Activated CD4-positive, alpha-beta T cell treated with anti-CD3 and anti-CD28 coated beads, Interleukin-2, amount 10 ng/mL, durations not matched to agents 7 days and 5 days (primary cell): ENCODE measurements at regions not wholly inside any gene's neighbourhood (a gene's known extent, or its start where the extent isn't known, plus 50 kb on each side); places are given as distances from the start of the nearest gene placed in this dataset.

Source experiments
- CTCF ChIA-PET: fragments of 350-600 bp; sonication (Branson Sonifier 250); formaldehyde crosslinking; loops from one replicate; lab custom pipeline; 2021; ENCODE audit warnings: antibody characterized with exemption; lab: Charles Lee
- POLR2A ChIA-PET: fragments of 350-600 bp; sonication (Branson Sonifier 250); formaldehyde crosslinking; loops from one replicate; lab custom pipeline; 2021; ENCODE audit warnings: antibody characterized with exemption; lab: Charles Lee
- DNase-seq: peaks from one replicate; pipeline ENCODE4 v3.0.0-alpha.2; 2020
- H3K27ac Mint-ChIP-seq: one replicate; pipeline ENCODE4 v1.8.0; 2021; ENCODE audit warnings: mild to moderate bottlenecking, moderate library complexity, mixed read lengths
- H3K27me3 Mint-ChIP-seq: one replicate; pipeline ENCODE4 v1.8.0; 2021; ENCODE audit warnings: mixed read lengths
- H3K36me3 Mint-ChIP-seq: one replicate; pipeline ENCODE4 v1.8.0; 2021; ENCODE audit warnings: low read depth, mixed read lengths
- H3K4me1 Mint-ChIP-seq: one replicate; pipeline ENCODE4 v1.8.0; 2021; ENCODE audit warnings: mixed read lengths
- H3K4me3 Mint-ChIP-seq: one replicate; pipeline ENCODE4 v1.8.0; 2021; ENCODE audit warnings: mild to moderate bottlenecking, moderate library complexity, mixed read lengths
- H3K9me3 Mint-ChIP-seq: one replicate; pipeline ENCODE4 v1.8.0; 2021; ENCODE audit warnings: mixed read lengths

- H3K27ac Mint-ChIP-seq = no peak overlapping the region
- H3K4me1 Mint-ChIP-seq = no peaks in the 10 kb centered on the region
- peaks cover 8% of the 10 kb centered on the region for H3K9me3 Mint-ChIP-seq
- H3K27me3 Mint-ChIP-seq = no peaks in the 10 kb centered on the region
- DNase-seq = no peak
- H3K36me3 Mint-ChIP-seq = no peaks in the 10 kb centered on the region
- ChIA-PET POLR2A (no interaction called here), CTCF (no interaction called here)
- no peak overlapping the region for H3K4me3 Mint-ChIP-seq
These were observed 310.0 kb upstream of the PCDH10 start for GRCh38 chr4:132839070-132839469.

DNA sequence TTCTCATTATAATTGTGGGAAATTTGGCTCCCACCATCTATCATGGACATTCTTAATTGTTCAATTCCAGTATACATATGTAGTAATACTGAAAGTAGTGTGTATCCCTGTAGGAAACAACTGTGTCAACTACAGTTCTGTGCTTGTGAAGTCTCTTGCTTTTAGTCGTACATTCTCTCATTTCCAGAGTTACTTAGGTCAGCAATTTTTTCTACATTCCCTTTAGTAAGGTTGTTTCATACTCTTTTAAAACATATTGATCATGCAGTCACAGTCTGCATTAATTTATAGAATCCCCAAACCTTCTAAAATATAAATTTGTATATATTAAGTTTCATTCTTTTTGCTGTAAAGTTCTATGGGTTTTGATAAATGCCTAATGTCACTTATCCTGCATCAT, 289.2 kb upstream of the PCDH10 start:
- Mint-ChIP-seq H3K4me3 (no peak overlapping the region), H3K9me3 (no peaks in the 10 kb centered on the region), H3K27ac (no peak overlapping the region), H3K36me3 (no peaks in the 10 kb centered on the region), H3K4me1 (no peaks in the 10 kb centered on the region), H3K27me3 (no peaks in the 10 kb centered on the region)
- no peak for DNase-seq
- ChIA-PET POLR2A (no interaction called here), CTCF (no interaction called here)

DNA sequence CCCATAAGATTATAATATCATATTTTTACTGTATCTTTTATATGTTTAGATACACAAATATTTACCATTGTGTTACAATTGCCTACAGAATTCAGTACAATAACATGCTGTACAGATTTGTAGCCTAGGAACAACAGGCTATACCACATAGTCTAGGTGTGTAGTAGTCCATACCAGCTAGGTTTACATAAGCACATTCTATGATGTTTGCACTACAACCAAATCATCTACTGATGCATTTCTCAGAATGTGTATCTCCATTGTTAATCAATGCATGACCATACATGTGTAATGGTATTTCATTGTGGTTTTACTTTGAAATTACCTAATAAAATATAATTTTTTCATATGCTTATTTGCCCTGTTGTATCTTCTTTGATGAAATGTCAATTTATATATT, 288.1 kb upstream of the PCDH10 start:
- ChIA-PET CTCF (no interaction called here), POLR2A (no interaction called here)
- Mint-ChIP-seq H3K27ac (no peak overlapping the region), H3K36me3 (no peaks in the 10 kb centered on the region), H3K9me3 (no peaks in the 10 kb centered on the region), H3K4me3 (no peak overlapping the region), H3K4me1 (no peaks in the 10 kb centered on the region), H3K27me3 (no peaks in the 10 kb centered on the region)
- no peak for DNase-seq

- Mint-ChIP-seq H3K27ac (no peak overlapping the region), H3K4me3 (no peak overlapping the region)
- CTCF ChIA-PET = no interaction called here
These were observed 285.5 kb upstream of the PCDH10 start for GRCh38 chr4:132863619-132864018.

DNA sequence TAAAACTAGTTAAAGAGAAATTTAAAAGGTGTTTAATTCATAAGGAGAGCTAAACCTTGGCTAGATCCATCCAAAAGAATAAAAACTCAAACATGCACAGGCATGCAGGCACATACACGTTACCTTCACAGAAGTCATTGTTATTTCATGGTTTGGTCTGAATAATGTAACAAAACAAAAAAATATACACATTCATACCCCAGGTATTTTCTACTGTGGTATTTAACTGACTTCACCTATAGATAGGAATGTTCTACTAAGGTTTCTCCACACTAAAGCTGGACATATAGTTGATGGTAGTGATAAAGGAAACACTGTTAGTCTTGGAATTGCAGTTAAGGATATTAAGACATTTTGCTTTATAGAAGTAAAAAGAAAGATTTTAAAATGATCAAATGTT, 283.6 kb upstream of the PCDH10 start:
- ChIA-PET CTCF (no interaction called here), POLR2A (no interaction called here)
- H3K36me3 Mint-ChIP-seq = no peaks in the 10 kb centered on the region
- no peak for DNase-seq
- no peak overlapping the region for H3K4me3 Mint-ChIP-seq
- H3K27ac Mint-ChIP-seq = no peak overlapping the region
- H3K4me1 Mint-ChIP-seq = no peaks in the 10 kb centered on the region
- no peaks in the 10 kb centered on the region for H3K27me3 Mint-ChIP-seq
- H3K9me3 Mint-ChIP-seq = no peaks in the 10 kb centered on the region

More at GRCh38 chr4:132863619-132864018, 285.5 kb upstream of the PCDH10 start:
- no peaks in the 10 kb centered on the region for H3K36me3 Mint-ChIP-seq
- no peaks in the 10 kb centered on the region for H3K4me1 Mint-ChIP-seq
- POLR2A ChIA-PET = no interaction called here
- no peak for DNase-seq
- no peaks in the 10 kb centered on the region for H3K9me3 Mint-ChIP-seq
- no peaks in the 10 kb centered on the region for H3K27me3 Mint-ChIP-seq

GRCh38 chr4:132865922-132866321, 283.2 kb upstream of the PCDH10 start:
- H3K4me3 Mint-ChIP-seq = no peak overlapping the region
- no peaks in the 10 kb centered on the region for H3K9me3 Mint-ChIP-seq
- ChIA-PET CTCF (no interaction called here), POLR2A (no interaction called here)
- no peaks in the 10 kb centered on the region for H3K4me1 Mint-ChIP-seq
- no peak overlapping the region for H3K27ac Mint-ChIP-seq
- no peaks in the 10 kb centered on the region for H3K36me3 Mint-ChIP-seq
- H3K27me3 Mint-ChIP-seq = no peaks in the 10 kb centered on the region
- no peak for DNase-seq

GRCh38 chr4:132866616-132867015, 282.5 kb upstream of the PCDH10 start:
- Mint-ChIP-seq H3K9me3 (no peaks in the 10 kb centered on the region), H3K4me3 (no peak overlapping the region), H3K36me3 (no peaks in the 10 kb centered on the region), H3K4me1 (no peaks in the 10 kb centered on the region), H3K27me3 (no peaks in the 10 kb centered on the region), H3K27ac (no peak overlapping the region)
- CTCF ChIA-PET = no interaction called here
- no peak for DNase-seq
- POLR2A ChIA-PET = no interaction called here

DNA sequence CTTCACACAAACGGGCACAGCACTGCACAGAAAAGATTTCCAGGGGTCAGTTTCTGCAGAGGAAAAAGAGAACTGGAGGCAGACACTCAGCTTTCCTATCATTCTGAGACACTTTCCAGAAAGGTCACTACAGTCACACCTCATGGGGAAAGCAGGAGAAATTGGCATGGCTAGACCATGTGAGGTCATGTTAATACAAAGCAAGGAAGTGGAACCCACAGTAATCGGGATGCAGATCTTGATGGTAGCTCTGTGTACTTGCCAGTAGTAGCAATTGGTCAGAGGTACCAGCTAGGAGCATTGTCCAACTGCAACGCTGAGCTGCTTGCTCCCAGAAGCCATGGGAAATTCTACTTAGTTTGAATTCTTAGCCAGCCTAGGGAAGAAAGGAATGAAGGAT, 255.3 kb upstream of the PCDH10 start:
- H3K9me3 Mint-ChIP-seq = no peaks in the 10 kb centered on the region

GRCh38 chr4:132901224-132901623, 247.9 kb upstream of the PCDH10 start:
- Mint-ChIP-seq H3K4me1 (no peaks in the 10 kb centered on the region), H3K27me3 (no peaks in the 10 kb centered on the region), H3K27ac (no peak overlapping the region), H3K9me3 (peaks cover 3% of the 10 kb centered on the region), H3K4me3 (no peak overlapping the region), H3K36me3 (no peaks in the 10 kb centered on the region)
- no peak for DNase-seq
- ChIA-PET CTCF (no interaction called here), POLR2A (no interaction called here)

More for the DNA sequence above, 255.3 kb upstream of the PCDH10 start:
- H3K4me1 Mint-ChIP-seq = no peaks in the 10 kb centered on the region
- no peak overlapping the region for H3K4me3 Mint-ChIP-seq
- no peaks in the 10 kb centered on the region for H3K27me3 Mint-ChIP-seq
- ChIA-PET POLR2A (no interaction called here), CTCF (interaction anchor here (0.6 kb wide), 1 partner anchor 38 kb away, joined by 3 read pairs; no protein-coding TSS in a partner anchor)
- no peaks in the 10 kb centered on the region for H3K36me3 Mint-ChIP-seq
- H3K27ac Mint-ChIP-seq = no peak overlapping the region
- DNase-seq = no peak

GRCh38 chr4:132910229-132910748, 238.8 kb upstream of the PCDH10 start:
- H3K36me3 Mint-ChIP-seq = no peaks in the 10 kb centered on the region
- CTCF ChIA-PET = no interaction called here

DNA sequence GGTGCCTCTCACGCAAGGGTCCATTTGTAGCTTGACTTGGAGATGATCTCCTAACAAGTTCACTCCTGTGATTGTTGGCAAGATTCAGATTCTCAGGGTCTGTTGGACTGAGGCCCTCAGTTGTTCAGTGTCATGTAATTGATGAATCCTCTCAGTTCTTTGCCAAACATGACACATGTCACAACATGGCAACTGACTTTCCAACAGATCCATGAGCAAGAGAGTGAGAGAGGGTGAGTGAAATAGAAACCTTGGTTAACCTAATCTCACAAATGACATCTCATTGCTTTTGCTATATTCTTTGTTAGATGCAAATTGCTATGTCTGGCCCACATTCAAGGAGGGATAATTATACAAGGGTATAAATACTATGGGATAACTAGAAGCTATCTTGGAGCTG, 231.0 kb upstream of the PCDH10 start:
- Mint-ChIP-seq H3K27ac (no peak overlapping the region), H3K9me3 (no peaks in the 10 kb centered on the region), H3K4me3 (no peak overlapping the region), H3K36me3 (no peaks in the 10 kb centered on the region), H3K27me3 (no peaks in the 10 kb centered on the region), H3K4me1 (no peaks in the 10 kb centered on the region)
- ChIA-PET POLR2A (no interaction called here), CTCF (no interaction called here)
- DNase-seq = no peak

More at GRCh38 chr4:132910229-132910748, 238.8 kb upstream of the PCDH10 start:
- no peak overlapping the region for H3K4me3 Mint-ChIP-seq
- no peak overlapping the region for H3K27ac Mint-ChIP-seq
- POLR2A ChIA-PET = no interaction called here
- H3K27me3 Mint-ChIP-seq = no peaks in the 10 kb centered on the region
- no peaks in the 10 kb centered on the region for H3K4me1 Mint-ChIP-seq
- peaks cover 2% of the 10 kb centered on the region for H3K9me3 Mint-ChIP-seq
- DNase-seq = no peak

- no peaks in the 10 kb centered on the region for H3K36me3 Mint-ChIP-seq
- CTCF ChIA-PET = interaction anchor here (0.6 kb wide), 1 partner anchor 79 kb away, joined by 4 read pairs; no protein-coding TSS in a partner anchor
- H3K27ac Mint-ChIP-seq = no peak overlapping the region
- no peaks in the 10 kb centered on the region for H3K9me3 Mint-ChIP-seq
- no peak for DNase-seq
- H3K4me1 Mint-ChIP-seq = no peaks in the 10 kb centered on the region
- H3K27me3 Mint-ChIP-seq = no peaks in the 10 kb centered on the region
- POLR2A ChIA-PET = no interaction called here
- no peak overlapping the region for H3K4me3 Mint-ChIP-seq
These were observed 225.6 kb upstream of the PCDH10 start for GRCh38 chr4:132923516-132923915.

- peaks cover 5% of the 10 kb centered on the region for H3K9me3 Mint-ChIP-seq
- no peaks in the 10 kb centered on the region for H3K4me1 Mint-ChIP-seq
- H3K27ac Mint-ChIP-seq = no peak overlapping the region
- ChIA-PET POLR2A (no interaction called here), CTCF (no interaction called here)
- no peak for DNase-seq
- no peak overlapping the region for H3K4me3 Mint-ChIP-seq
- no peaks in the 10 kb centered on the region for H3K27me3 Mint-ChIP-seq
- H3K36me3 Mint-ChIP-seq = no peaks in the 10 kb centered on the region
These were observed 214.2 kb upstream of the PCDH10 start for GRCh38 chr4:132934911-132935310.

DNA sequence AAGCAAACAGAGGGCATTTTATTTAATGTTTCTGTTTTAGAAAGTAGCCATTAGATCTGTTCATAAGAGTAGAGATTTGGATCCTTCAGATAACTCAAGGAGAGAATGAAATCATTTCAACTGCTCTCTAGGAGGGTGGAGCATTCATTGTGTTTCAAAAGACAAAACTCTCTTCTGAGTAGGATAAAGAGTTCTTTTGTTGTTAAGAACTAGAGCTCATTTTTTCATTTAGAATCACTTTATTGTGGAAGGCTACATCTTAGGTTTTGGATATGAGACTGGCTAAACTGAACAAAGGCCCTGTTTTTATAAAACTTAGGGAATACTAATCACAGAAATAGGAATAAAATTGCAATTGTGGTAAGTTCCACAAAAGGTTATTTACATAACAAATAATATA, 193.9 kb upstream of the PCDH10 start:
- Mint-ChIP-seq H3K27ac (no peak overlapping the region), H3K36me3 (no peaks in the 10 kb centered on the region)
- POLR2A ChIA-PET = no interaction called here

More for the DNA sequence above, 193.9 kb upstream of the PCDH10 start:
- H3K27me3 Mint-ChIP-seq = no peaks in the 10 kb centered on the region
- no peak for DNase-seq
- no peaks in the 10 kb centered on the region for H3K4me1 Mint-ChIP-seq
- CTCF ChIA-PET = no interaction called here
- no peaks in the 10 kb centered on the region for H3K9me3 Mint-ChIP-seq
- H3K4me3 Mint-ChIP-seq = no peak overlapping the region
